Activated effector memory CD4-positive, alpha-beta T cell treated with anti-CD3 and anti-CD28 coated beads, Interleukin-2, amount 50 U/mL, for 16 hours (primary cell): ENCODE measurements at regions not wholly inside any gene's neighbourhood (a gene's known extent, or its start where the extent isn't known, plus 50 kb on each side); places are given as distances from the start of the nearest gene placed in this dataset.

Experiments
- DNase-seq: peaks from one replicate; pipeline ENCODE4 v3.0.0-alpha.2; 2020

DNA sequence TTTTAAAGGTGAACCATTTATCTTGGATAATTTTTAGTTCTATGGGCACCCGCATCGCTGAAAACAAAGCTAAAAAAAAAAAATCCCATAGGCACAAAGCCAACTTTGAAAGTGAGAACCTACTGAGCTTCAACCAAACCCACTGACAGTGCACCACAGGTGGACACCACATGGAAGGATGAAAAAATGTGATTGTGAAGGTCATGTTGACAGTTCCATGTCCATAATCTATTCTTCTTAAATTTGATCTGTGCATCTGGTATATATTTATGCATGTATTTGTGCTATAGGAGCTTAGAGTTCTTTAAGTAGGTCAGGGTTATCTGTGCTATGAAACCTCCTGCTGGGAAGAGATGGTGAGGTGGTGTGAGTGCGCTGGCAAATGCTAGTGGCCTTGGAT lies 374.3 kb downstream of the SPRY1 start:
- DNase-seq: no peak

DNA sequence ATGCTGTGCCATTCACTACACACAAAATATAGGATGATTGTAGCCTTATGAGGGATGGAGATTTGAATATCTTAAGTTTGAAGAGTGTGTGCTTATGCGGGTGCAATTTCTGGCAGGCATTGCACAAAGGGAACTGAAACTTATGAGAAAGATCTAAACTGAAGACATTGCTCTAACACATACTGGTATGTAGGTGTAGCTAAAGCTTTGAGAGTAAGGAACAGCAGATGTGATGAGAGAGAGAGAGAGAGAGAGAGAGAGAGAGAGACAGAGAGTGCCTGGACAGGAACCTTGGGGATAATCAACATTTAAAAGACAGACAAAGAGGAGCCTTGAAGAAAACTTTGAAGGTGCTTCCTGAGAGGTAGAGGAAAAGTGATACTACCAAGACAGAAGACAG lies 379.7 kb downstream of the SPRY1 start:
- no peak for DNase-seq

DNA sequence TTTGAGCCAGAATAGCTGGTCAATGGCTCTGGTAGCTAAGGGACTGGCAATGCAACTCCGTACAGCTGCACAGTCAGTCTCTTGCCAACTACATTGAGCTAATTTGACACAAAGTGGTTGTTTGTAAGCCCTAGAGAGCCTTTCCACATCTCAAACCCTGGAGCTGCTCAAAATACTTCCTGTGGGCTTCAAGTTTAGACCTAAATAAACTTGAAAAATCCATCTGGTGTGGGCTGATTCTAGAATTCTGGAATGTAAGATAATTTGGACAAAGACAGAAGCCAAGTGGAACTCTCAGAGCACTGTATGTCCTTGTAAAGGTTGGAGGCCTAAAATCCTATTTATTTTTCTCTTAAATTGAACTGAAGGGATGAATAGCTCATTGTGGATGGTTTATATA lies 380.8 kb downstream of the SPRY1 start:
- no peak for DNase-seq

DNA sequence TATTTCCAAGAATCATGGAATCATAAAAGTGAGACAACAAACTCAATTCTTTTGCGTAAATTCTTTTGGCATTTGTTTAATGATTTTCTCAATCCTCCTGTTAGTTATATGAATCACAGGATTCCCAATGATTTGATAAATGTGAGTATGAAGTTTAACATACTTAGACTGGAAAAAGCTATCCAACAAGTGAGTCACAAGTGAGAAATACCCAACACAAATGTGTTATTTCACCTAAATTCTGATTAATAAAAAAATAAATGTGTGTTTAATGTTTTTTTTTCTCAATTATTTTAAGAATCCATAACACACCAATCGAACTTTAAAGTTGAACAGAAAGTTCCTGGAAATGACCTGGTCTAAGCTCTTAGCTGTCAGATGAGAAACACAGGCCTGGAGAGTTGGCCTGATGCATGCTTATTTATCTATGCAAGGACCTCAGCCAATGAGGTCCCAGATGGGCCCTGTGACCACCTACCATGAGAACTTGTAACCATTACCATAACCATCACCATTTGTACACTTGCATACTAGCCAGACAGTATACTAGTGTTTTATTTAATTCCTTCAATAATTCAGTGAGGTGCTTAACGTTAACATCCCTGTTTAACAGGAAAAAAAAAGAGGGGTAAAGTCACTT lies 386.7 kb downstream of the SPRY1 start:
- no peak for DNase-seq

DNA sequence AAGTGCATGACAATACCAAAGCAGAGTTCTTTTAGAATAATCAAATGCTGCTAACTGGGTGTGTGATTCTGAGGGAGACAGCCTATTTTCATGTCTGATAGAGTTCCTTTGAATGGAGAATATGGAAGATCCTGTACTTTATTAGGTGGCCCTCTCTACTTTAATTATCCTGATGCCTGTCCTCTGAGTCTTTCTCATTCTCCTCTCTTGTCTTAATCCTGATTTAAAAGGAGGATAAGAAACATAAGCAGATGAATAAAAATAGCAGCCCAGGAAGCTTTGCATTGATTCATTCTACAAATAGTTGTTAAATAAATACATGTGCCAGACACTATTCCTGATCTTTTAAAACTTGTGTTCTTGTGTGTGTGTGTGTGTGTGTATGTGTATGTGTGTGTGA lies 387.3 kb downstream of the SPRY1 start:
- no peak for DNase-seq

DNA sequence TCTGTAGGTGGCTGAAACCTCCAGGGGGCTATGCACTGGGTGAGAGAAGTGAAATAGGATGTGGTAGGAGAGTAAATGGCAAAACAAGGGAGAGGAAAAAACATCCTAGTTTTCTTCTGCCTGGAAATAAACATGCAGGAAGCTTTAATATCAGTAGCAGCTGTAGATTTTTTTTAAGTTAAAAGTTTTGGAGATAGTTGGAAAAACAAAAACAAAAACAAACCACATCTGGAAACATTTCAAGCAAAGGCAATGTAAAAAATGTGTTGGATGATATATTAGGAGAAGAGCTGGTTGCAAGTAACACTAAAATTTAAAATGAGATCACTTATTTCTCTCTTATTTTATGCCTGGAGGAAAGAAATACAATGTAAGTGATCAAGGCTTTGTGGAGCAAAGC lies 388.0 kb downstream of the SPRY1 start:
- DNase-seq: no peak

DNA sequence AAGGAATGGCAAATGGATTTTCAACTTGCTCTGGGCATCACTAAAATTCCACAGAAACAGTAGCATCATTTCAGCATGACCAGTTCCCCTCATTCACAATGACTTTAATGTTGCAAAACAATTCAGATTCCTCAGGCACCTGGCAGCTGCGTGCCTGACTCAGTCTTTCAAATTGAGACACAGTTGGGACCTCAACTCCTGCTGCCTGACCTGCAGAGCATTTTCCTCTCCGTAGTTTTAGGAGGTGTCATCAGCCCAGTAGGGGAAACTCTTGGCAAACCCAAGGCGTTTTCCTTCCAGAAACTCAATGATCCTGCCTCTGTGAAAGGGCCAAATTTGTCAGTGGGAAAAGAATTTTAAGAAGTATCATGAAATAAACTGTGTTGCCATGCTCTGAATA lies 388.9 kb downstream of the SPRY1 start:
- no peak for DNase-seq

DNA sequence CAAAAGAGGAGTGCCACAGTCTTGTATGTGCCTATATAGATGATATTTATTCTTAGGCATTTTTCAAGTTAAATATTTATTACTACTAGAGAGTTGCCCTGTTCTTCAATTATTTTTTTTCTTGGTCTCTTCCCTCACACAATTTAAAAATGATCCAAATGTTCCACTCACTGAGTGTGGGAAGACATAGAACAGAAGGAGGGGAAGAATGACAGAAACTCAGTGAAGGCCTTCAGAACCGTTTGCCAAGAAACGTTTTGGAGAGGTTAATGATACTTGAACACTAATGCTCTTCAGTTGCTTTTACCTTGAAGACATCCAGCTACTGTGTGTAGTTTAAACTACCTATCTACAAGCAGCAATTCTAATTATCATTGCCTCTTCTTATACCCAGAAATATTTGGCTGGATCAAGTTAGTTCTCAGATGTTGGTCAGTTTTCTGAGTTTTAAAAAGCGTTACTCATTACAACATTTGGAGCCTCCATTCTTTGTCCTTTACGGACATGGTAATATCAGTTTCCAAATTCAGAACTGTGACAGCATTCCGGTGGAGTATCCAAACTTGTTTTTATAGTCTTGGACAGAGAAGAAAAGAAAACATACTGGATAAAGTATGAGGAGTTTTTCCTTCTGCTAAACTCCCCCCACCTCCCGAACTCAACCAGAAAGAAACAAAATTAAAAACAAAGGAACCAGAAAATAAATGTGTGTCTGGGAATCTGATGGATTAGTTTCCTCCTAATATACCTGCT lies 389.7 kb downstream of the SPRY1 start:
- no peak for DNase-seq

DNA sequence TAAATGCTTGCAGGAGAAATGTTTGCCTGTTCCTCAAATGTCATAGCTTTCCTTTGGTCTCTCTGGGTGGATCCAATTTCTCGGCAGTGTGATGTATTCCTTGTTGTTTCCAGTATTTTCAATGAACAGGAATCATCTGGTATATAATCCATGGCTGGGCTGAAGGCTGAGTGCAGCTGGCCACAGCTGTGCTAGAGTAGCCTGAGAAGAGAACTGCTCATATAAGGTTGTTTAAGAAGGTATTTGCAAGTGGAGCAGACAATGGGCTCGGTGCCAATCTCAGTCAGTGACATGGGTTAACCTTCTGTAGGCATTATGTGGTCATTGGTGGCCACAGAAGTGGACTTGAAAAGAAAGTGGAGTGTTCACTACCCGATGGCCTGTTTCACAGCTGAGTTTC lies 390.3 kb downstream of the SPRY1 start:
- no peak for DNase-seq

DNA sequence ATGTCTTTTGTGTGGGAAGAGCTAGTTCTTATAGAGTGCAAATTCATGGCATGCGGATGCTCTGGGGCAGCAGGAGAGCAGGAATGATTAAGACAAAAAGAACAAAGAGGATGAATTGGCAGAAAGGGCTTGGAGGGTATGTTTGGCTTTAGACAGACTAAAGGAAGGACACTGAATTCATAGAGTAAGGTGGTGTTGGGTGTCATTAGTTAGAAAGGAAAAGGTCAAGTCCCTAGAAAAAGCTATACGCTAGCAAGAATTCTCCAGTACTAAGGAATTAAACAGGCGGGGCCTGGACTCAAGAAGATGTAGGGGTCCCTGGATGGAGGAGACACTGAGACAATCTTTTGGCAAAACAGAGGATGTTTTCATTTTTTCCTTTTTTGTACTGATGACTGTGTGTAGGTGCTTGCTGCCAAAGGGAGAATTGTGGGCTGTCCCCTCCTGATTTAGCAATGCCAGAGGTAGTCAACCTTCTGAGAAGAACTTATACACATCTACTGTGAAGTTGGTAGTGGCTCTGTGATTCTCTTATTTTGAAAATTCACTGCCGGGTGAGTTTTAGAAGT lies 391.0 kb downstream of the SPRY1 start:
- DNase-seq: no peak

DNA sequence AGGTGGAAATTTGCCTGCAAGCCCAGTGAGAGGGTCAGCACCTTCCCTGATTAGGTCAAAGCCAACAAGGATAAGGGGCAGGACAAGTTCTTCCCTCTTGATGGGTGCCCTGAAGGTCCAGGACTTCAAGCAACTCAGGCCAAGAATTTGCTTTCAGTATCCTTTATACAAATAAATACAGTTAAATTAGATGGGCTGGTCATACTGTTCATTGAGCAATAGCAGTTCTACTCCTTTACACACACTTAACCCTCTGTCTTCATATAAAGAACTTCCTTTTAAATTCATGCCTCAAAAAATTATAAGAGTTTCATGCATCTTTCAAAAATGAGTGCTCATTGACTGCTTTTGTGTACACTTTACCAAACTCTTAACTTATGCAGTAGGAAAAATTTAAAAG lies 392.0 kb downstream of the SPRY1 start:
- DNase-seq: no peak

DNA sequence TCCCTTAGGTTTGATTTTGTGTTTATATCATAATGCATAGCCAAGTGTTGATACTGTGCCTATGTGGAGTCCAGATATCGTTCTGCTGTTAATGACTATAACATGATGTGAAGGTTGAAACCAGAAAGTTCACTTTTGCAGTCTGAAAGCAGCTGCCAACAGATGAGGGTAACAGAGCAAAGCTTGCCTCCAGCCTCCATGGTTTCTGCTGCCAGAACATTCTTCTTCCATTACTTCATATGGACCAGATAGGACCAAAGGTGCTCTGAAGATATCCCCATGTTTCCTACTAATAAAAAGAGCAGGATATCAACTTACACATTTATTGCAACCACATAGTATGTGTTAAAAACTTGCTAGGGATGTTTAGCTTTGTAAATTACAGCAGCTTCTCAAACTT lies 394.1 kb downstream of the SPRY1 start:
- no peak for DNase-seq

DNA sequence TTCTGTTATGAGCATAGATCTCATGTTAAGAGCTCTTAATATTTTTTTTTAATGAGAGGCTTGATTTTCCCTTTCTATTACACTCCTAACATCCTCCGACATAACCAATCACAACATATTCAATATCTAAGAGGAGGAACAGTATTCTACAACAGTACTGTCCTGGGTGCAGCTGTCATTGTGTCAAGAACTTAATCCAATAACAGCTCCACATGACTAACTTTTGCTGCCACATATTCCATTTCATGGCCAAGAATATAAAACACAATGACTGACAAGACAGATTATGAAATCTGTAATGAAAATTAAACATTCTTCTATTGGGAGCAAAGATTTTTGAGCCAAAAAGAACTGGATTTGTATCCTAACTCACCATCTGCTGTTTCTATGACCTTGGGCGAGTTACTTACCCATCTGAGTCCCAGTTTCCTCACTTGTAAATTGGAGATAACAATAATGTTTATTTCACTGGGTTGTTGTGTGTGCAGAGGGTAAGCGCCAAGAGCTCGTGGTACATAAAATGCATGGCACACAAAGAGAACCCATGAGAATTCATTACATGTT lies 405.6 kb downstream of the SPRY1 start:
- no peak for DNase-seq

DNA sequence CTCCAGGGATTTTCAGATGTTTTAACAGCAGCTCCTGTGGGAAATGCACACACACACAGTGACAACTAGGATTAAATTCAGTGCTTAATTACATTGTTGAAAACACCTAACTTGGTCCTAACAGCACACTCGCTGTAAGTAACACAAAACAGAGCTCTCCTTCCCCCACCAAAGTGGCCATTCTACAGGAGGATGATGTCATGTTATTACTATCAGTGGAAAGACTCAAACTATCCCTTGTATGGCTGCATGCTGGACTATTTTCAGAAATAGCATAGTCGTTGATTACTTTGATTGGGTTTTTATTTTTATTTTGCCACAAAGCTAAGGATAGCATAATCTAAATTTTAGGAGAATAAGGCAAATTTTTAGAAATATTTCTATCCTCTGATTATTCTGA lies 406.3 kb downstream of the SPRY1 start:
- DNase-seq: no peak

DNA sequence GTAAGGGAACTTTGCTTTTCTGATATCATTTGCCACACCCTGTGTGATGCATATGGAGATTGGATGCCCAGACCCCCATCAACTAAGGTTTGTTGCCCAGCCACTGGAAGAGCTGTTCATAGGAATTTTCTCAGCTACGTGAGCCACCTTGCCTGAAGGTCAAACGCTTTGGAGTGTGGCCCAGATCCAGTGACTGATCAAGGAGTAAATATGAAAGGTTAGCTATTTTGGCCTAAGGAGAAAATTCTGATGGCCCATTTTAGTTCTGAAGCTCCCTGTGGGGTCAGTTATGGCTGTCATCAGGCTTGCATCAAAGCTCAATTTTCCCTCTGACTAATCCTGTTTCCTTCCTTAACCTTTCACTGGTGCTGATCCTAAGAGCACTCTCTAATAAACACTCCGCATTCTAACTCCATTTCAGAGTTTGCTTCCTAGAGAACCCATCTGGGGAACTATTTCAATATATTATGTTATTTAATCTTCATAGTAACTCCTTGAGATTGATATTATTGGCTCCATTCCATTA lies 407.7 kb downstream of the SPRY1 start:
- DNase-seq: no peak

DNA sequence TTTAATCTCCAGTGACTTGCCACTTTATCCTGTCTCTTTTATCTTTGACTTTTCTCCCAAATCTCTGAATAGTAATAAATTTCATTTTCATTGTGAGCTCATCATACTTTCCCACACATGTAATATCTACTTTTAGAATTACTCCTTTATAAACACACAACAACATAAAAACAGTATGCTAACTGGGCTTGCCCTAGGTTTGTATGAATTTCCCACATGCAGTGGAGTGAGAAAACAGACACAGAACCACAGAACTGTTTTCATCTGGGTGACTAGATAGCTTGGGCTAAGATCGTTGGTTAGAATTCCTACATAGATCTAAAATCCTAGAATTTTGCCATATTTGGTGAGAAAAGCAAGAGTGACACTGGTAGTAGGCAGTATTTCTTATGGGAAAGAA lies 409.5 kb downstream of the SPRY1 start:
- no peak for DNase-seq

DNA sequence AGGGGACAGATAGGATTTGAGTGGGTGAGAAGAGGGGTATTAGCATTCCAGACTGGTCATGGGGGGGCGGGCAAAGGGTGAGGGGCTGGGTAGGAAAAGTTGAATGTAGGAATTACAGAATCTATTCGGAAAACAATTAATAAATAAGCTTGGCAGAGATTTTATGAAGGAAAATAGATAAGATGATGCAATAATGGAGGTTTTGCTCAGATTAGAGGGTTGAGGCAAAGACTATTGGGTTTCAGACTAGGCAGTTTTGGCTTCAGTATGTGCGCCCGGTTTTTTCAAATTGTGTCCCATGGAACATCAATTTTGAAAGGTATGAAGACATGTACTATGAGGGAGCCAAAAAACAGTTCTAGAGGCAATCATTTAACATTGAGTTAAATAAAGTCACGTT lies 410.6 kb downstream of the SPRY1 start:
- no peak for DNase-seq

DNA sequence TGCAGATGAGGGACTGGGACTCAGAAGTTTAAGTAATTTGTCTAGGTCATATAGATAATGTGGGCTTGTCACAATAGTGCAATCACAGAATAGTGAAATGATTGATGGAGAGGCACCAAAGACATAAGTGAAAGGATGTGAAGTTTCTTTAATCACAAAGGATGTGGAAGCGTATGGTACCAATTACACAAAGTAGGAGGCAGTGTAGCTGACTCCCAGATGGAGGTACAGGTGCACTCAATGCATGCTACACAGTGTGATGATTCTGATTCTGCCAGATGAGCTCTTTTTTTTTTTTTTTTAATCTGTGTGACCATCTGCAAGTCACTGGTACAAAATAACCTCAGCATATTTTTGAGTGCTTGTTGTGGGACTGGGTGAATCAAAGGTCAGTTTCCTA lies 411.3 kb downstream of the SPRY1 start:
- no peak for DNase-seq

DNA sequence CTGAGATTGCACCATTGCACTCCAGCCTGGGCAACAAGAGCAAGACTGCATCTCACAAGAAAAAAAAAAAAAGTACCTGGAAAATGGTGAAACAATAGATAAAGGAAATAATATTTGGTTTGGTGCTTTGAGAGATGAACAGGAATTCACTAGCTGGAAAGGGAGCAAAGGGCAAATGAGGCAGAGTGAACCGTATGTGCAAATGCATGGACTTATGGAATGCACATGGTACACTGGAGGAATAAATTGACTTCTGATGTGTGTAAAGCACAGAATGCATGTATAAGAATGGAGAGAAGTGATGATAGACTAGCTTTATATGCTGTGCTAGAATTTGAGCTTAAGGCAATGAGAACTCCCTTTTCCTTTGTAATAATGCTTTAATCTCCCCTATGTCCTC lies 413.3 kb downstream of the SPRY1 start:
- DNase-seq: no peak

DNA sequence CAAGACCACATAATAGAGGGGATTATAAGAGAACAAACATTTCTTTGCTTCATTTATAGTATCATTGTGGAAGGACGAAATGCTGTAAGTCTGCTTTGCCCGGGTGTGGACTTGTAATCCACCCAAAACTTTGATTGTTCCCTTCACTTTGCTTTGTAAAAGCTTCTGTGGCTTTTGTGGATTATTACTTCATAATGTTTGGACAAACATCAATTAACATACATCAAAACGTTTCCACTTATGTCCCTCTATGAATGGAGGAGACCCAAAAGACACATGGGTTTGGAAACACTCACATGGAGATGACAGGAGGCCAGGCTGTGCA lies 415.4 kb downstream of the SPRY1 start:
- DNase-seq: no peak

DNA sequence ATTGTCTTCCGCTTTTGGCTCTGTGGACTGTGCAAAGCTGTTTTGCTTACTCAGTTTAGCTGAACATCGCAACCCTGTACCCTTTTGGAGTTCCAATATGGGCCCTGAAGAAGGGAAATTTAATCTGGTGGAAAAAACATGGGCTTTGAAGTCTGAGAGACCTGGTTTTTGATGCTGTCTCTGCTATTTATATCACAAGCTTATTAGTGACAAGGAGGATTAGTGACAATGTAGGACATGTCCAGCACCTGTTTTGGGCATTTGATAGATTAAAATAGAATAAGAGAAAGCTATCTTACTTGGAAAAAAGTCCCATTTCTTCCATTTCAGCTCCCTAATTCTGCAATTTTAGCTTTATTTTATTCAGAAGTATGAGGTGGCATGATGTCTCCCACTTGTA lies 417.3 kb downstream of the SPRY1 start:
- no peak for DNase-seq

DNA sequence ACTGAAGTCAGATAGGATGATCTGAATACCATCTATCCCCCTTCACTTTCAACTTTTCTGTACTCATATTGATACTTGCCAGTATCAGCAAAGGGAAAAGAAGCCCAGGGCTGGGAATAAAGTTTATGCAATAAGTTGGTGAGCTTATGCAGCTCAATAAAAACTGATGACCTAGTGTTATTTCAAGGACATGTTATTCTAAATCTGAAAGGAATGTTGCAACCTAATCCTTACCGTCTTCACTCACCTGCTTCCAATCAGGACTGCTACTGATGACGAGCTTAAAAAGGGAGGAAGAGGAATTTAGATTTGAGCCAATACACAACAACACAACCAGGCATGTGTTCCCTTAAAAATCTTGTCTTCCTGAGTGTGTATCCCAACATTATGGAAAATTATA lies 419.9 kb downstream of the SPRY1 start:
- DNase-seq: no peak

DNA sequence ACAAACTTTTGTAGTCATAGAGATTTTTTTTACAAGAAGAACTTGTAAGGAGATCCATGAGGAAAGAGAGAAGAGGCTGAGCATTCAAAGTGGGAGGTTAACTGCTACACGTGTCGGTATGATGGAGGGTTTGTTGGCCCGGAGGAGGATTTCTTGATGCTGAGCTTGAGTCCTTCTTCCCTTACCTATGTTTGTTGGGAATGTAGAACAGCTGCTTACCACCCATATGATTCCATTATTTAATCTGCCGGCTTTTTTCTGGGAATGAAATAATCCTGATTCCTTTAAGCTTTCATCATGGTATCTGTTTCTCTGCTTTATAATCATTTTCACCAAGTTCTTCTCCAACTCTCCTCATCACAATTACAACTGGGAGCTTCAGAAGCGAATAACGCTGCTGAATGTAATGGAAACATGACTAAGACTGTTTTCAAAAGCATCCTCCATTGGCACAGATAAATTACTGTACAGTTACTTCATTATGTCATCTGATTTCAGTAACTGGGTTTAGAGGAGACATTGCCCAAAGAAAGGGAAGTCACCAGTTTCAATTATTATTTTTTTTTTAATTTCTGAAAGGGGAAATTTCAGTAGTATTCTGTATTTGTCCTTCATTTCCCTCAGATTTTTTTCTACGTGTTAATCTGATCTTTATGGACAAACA lies 420.6 kb downstream of the SPRY1 start:
- no peak for DNase-seq
